ENCODE measurements at regions not wholly inside any gene's neighbourhood (a gene's known extent, or its start where the extent isn't known, plus 50 kb on each side); places are given as distances from the start of the nearest gene placed in this dataset.
A peak's percentile ranks its signal among the peaks of the same experiment; 100 is the strongest.

- Histone ChIP-seq H3K9me3 (ENCODE audit: control insufficient read depth, low read length) (no peaks in the 10 kb centered on the region), H3K9ac (ENCODE audit: extremely low read depth, low read length, poor library complexity, severe bottlenecking) (no peak overlapping the region), H3K27me3 (ENCODE audit: control insufficient read depth, insufficient read depth, low read length, poor library complexity, severe bottlenecking) (no peaks in the 10 kb centered on the region), H3K36me3 (ENCODE audit: control insufficient read depth, insufficient read depth, low read length) (no peaks in the 10 kb centered on the region), H3K4me3 (ENCODE audit: low read length) (no peak overlapping the region), H3K27ac (ENCODE audit: low read depth, low read length) (no peak overlapping the region), H3K4me1 (ENCODE audit: control insufficient read depth, insufficient read depth, low read length) (peaks cover 14% of the 10 kb centered on the region)
- Mint-ChIP-seq H3K27ac (no peak overlapping the region), H3K4me3 (no peak overlapping the region), H3K27me3 (ENCODE audit: insufficient read depth) (peaks cover 17% of the 10 kb centered on the region), H3K36me3 (ENCODE audit: low read depth) (no peaks in the 10 kb centered on the region), H3K4me1 (peaks cover 16% of the 10 kb centered on the region), H3K9me3 (no peaks in the 10 kb centered on the region)
- DNase-seq = peak; percentile 32
- whole genome bisulfite sequencing, 2 experiments (ENCODE audit: insufficient coverage in 1 of 2, insufficient read length in 1 of 2) = 98% methylated on average over 1 of the region's 1 CpG; no CpG with 5 or more reads in 1 of the 2 experiments
- no peak for TF ChIP-seq CTCF (conservative IDR thresholded peaks at IDR 0.05)
Observed at GRCh38 chr5:148909766-148910165, 83.4 kb downstream of the ADRB2 start.

GRCh38 chr5:148910216-148910615 lies 83.8 kb downstream of the ADRB2 start:
- no peak for TF ChIP-seq CTCF (conservative IDR thresholded peaks at IDR 0.05)
- WGBS, 2 experiments (ENCODE audit: insufficient coverage in 1 of 2, insufficient read length in 1 of 2) = 87 to 96% methylated on average over 4 of the region's 4 CpGs
- peaks cover 16% of the 10 kb centered on the region for H3K4me1 ChIP-seq (ENCODE audit: control insufficient read depth, insufficient read depth, low read length)
- no peak overlapping the region for H3K9ac ChIP-seq (ENCODE audit: extremely low read depth, low read length, poor library complexity, severe bottlenecking)
- H3K9me3 ChIP-seq (ENCODE audit: control insufficient read depth, low read length) = no peaks in the 10 kb centered on the region
- no peaks in the 10 kb centered on the region for H3K27me3 ChIP-seq (ENCODE audit: control insufficient read depth, insufficient read depth, low read length, poor library complexity, severe bottlenecking)
- H3K4me3 ChIP-seq (ENCODE audit: low read length) = no peak overlapping the region
- H3K4me3 Mint-ChIP-seq = no peak overlapping the region
- no peaks in the 10 kb centered on the region for H3K9me3 Mint-ChIP-seq
- H3K27ac ChIP-seq (ENCODE audit: low read depth, low read length) = no peak overlapping the region
- H3K36me3 Mint-ChIP-seq (ENCODE audit: low read depth) = no peaks in the 10 kb centered on the region
- H3K27ac Mint-ChIP-seq = peak overlapping the region; percentile 5
- peaks cover 21% of the 10 kb centered on the region for H3K4me1 Mint-ChIP-seq
- no peaks in the 10 kb centered on the region for H3K36me3 ChIP-seq (ENCODE audit: control insufficient read depth, insufficient read depth, low read length)
- DNase-seq = peak; percentile 29
- H3K27me3 Mint-ChIP-seq (ENCODE audit: insufficient read depth) = peaks cover 18% of the 10 kb centered on the region

- Mint-ChIP-seq H3K9me3 (no peaks in the 10 kb centered on the region), H3K36me3 (ENCODE audit: low read depth) (no peaks in the 10 kb centered on the region), H3K4me3 (no peak overlapping the region), H3K27me3 (ENCODE audit: insufficient read depth) (peaks cover 21% of the 10 kb centered on the region), H3K4me1 (peaks cover 20% of the 10 kb centered on the region), H3K27ac (no peak overlapping the region)
- Histone ChIP-seq H3K4me3 (ENCODE audit: low read length) (no peak overlapping the region), H3K9ac (ENCODE audit: extremely low read depth, low read length, poor library complexity, severe bottlenecking) (no peak overlapping the region), H3K4me1 (ENCODE audit: control insufficient read depth, insufficient read depth, low read length) (peaks cover 16% of the 10 kb centered on the region), H3K9me3 (ENCODE audit: control insufficient read depth, low read length) (no peaks in the 10 kb centered on the region), H3K27me3 (ENCODE audit: control insufficient read depth, insufficient read depth, low read length, poor library complexity, severe bottlenecking) (no peaks in the 10 kb centered on the region), H3K27ac (ENCODE audit: low read depth, low read length) (no peak overlapping the region), H3K36me3 (ENCODE audit: control insufficient read depth, insufficient read depth, low read length) (no peaks in the 10 kb centered on the region)
- WGBS, 2 experiments (ENCODE audit: insufficient coverage in 1 of 2, insufficient read length in 1 of 2) = 87 to 90% methylated on average over 4 to 8 of the region's 8 CpGs
- DNase-seq = peak; percentile 44
- TF ChIP-seq CTCF (conservative IDR thresholded peaks at IDR 0.05) = no peak
Observed at GRCh38 chr5:148910686-148911361, 84.4 kb downstream of the ADRB2 start.
